Prostate gland (tissue), 2 donors: ENCODE measurements at regions not wholly inside any gene's neighbourhood (a gene's known extent, or its start where the extent isn't known, plus 50 kb on each side); places are given as distances from the start of the nearest gene placed in this dataset.

Experiments used
- DNase-seq: peaks from one replicate; pipeline ENCODE4 v3.0.0-alpha.2; 2019; ENCODE audit warnings: low spot score
- H3K27ac ChIP-seq, 2 donors: fragments of 200-600 bp; sonication (generic); 2 replicates each; pipeline ENCODE4 v1.5.1; 2017 to 2019
- H3K27me3 ChIP-seq: fragments of 200-600 bp; sonication (generic); replicated peaks from 2 replicates; pipeline ENCODE4 v1.5.1; 2019; ENCODE audit not compliant: insufficient read depth
- H3K36me3 ChIP-seq, 2 donors: fragments of 200-600 bp; sonication (generic); 1 replicate in 1 of 2; 2 replicates in 1 of 2; pipeline versions ENCODE4 v1.5.1 to v1.8.1; 2017 to 2019
- H3K4me1 ChIP-seq: fragments of 200-600 bp; sonication (generic); replicated peaks from 2 replicates; pipeline ENCODE4 v1.5.1; 2019
- H3K4me3 ChIP-seq, 2 donors: fragments of 200-600 bp; sonication (generic); 2 replicates each; pipeline ENCODE4 v1.5.1; 2017 to 2019
- H3K9me3 ChIP-seq: fragments of 200-600 bp; sonication (generic); 2 replicates; pipeline ENCODE4 v1.5.1; 2017
- CTCF ChIP-seq, 4 experiments: fragments of 200-600 bp in 2 of 4; fragments of 450-650 bp in 2 of 4; sonication (generic) in 2 of 4; IDR thresholded peaks; 1 replicate in 3 of 4; 2 replicates in 1 of 4; pipeline ENCODE4 v1.5.1; 2016 to 2019; ENCODE audit warnings: antibody characterized with exemption in 4 of 4, mild to moderate bottlenecking in 2 of 4, moderate library complexity in 2 of 4
- POLR2A ChIP-seq: fragments of 450-650 bp; IDR thresholded peaks from one replicate; pipeline ENCODE4 v1.6.1; 2016; ENCODE audit warnings: antibody characterized with exemption, mild to moderate bottlenecking
- POLR2AphosphoS5 ChIP-seq: sonication (generic); formaldehyde crosslinking; IDR thresholded peaks from one replicate; pipeline ENCODE4 v1.6.1; 2017; ENCODE audit warnings: antibody characterized with exemption
- WGBS: methylation state at CpG from one replicate; pipeline ENCODE4 v1.1.5; 2018; 5-methylcytosine and 5-hydroxymethylcytosine counted together
- intact Hi-C: fragments of 100-400 bp; cut with DNase I; formaldehyde crosslinking; loops from one replicate; pipeline ENCODE4 v1.14.2; 2022

DNA sequence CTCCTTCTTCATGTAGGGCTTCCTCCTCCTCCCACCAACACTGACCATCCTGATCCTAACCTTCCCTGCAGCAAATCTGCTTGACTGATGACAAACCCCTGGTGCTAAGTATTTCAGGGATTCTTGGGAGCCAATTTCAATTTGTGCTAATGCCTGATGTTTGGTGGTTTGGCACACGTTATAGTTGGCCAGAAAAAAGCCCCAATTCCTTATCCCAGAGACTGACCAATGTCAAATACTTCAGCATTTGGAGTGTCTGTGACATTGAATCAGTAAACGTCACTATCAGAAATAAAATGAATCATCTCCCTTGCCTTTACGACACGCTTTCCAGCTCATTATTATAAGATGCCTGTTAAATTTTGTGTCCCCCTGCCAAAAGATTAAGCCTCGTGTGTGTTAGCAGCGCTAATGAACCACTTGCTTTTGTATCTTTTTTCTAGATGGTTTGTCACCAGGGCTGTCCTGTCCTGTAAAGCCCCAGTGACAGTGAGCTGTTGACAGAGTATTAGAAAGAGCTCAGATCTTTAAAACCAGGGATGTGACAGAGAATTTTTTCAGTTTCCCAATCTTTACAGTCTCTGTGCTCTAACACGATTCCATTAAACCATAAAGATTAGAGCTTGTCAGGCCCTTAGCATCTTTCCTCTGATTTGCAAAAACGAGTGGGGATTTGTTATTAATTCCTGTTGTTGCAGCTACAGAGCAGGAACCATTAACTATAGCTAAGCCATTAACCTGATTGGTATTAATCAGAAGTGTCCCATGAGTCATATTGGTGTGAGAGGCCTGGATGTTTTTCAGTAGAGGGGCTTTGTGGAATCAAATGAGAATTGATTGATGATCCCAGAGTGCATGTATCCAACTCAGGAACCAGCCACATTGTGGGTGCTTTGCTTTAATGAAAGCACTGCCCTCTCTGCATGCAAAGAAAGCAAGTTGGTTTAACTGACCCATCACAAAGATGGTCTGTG lies 665.1 kb upstream of the PLXNA2 start:
- no peaks in the 10 kb centered on the region for H3K36me3 ChIP-seq
- intact Hi-C loops: no loop called here
- no peaks in the 10 kb centered on the region for H3K9me3 ChIP-seq
- no peaks in the 10 kb centered on the region for H3K27me3 ChIP-seq
- WGBS: 54% methylated on average over 8 of the region's 8 CpGs
- no peak overlapping the region for H3K4me3 ChIP-seq
- no peak overlapping the region for H3K27ac ChIP-seq
- no peak for DNase-seq
- TF ChIP-seq CTCF (IDR thresholded peaks at IDR 0.05) (no peak), POLR2A (no peak), POLR2AphosphoS5 (no peak)
- no peaks in the 10 kb centered on the region for H3K4me1 ChIP-seq

- no peak for DNase-seq
- Histone ChIP-seq H3K4me1 (no peaks in the 10 kb centered on the region), H3K27ac (no peak overlapping the region), H3K9me3 (no peaks in the 10 kb centered on the region), H3K27me3 (no peaks in the 10 kb centered on the region), H3K4me3 (no peak overlapping the region), H3K36me3 (no peaks in the 10 kb centered on the region)
- intact Hi-C loops: no loop called here
- TF ChIP-seq CTCF (IDR thresholded peaks at IDR 0.05) (no peak), POLR2A (no peak), POLR2AphosphoS5 (no peak)
These were observed 666.0 kb upstream of the PLXNA2 start for GRCh38 chr1:208910161-208910560.

- no peak for TF ChIP-seq POLR2A
- no peak for DNase-seq
- H3K9me3 ChIP-seq: no peaks in the 10 kb centered on the region
- H3K36me3 ChIP-seq: no peaks in the 10 kb centered on the region
- H3K27ac ChIP-seq: no peak overlapping the region
- intact Hi-C loops: no loop called here
- WGBS: 46% methylated on average over 5 of the region's 5 CpGs
- no peaks in the 10 kb centered on the region for H3K4me1 ChIP-seq
- no peak overlapping the region for H3K4me3 ChIP-seq
- H3K27me3 ChIP-seq: no peaks in the 10 kb centered on the region
These were observed 666.2 kb upstream of the CAMK1G start for GRCh38 chr1:208917281-208917680.

GRCh38 chr1:208917723-208918122 lies 665.8 kb upstream of the CAMK1G start:
- Histone ChIP-seq H3K4me3 (no peak overlapping the region), H3K36me3 (no peaks in the 10 kb centered on the region), H3K4me1 (no peaks in the 10 kb centered on the region), H3K9me3 (no peaks in the 10 kb centered on the region), H3K27ac (no peak overlapping the region), H3K27me3 (no peaks in the 10 kb centered on the region)
- no peak for TF ChIP-seq CTCF (IDR thresholded peaks at IDR 0.05)
- intact Hi-C loops: no loop called here
- DNase-seq: no peak
- WGBS: 63% methylated on average over 3 of the region's 3 CpGs

- no peaks in the 10 kb centered on the region for H3K36me3 ChIP-seq
- no peak overlapping the region for H3K4me3 ChIP-seq
- no peaks in the 10 kb centered on the region for H3K27me3 ChIP-seq
- H3K27ac ChIP-seq: no peak overlapping the region
- TF ChIP-seq CTCF (IDR thresholded peaks at IDR 0.05): no peak
- no peaks in the 10 kb centered on the region for H3K4me1 ChIP-seq
- no peaks in the 10 kb centered on the region for H3K9me3 ChIP-seq
- intact Hi-C loops: no loop called here
- no peak for DNase-seq
These were observed 665.4 kb upstream of the CAMK1G start for GRCh38 chr1:208918160-208918559.
